GM21825 (cell line): ENCODE measurements at regions not wholly inside any gene's neighbourhood (a gene's known extent, or its start where the extent isn't known, plus 50 kb on each side); places are given as distances from the start of the nearest gene placed in this dataset.
"Not testable (repeated sequence)": the region's sequence is repeated elsewhere in the genome, so short reads cannot be mapped to it uniquely, and the experiment has no call there.

Experiments
- ATAC-seq: cut with Tn5 transposase; IDR thresholded peaks from one replicate; pipeline ENCODE4 v1.9.1; 2021; ENCODE audit warnings: mild to moderate bottlenecking, moderate library complexity; ENCODE audit not compliant: unreplicated experiment

DNA sequence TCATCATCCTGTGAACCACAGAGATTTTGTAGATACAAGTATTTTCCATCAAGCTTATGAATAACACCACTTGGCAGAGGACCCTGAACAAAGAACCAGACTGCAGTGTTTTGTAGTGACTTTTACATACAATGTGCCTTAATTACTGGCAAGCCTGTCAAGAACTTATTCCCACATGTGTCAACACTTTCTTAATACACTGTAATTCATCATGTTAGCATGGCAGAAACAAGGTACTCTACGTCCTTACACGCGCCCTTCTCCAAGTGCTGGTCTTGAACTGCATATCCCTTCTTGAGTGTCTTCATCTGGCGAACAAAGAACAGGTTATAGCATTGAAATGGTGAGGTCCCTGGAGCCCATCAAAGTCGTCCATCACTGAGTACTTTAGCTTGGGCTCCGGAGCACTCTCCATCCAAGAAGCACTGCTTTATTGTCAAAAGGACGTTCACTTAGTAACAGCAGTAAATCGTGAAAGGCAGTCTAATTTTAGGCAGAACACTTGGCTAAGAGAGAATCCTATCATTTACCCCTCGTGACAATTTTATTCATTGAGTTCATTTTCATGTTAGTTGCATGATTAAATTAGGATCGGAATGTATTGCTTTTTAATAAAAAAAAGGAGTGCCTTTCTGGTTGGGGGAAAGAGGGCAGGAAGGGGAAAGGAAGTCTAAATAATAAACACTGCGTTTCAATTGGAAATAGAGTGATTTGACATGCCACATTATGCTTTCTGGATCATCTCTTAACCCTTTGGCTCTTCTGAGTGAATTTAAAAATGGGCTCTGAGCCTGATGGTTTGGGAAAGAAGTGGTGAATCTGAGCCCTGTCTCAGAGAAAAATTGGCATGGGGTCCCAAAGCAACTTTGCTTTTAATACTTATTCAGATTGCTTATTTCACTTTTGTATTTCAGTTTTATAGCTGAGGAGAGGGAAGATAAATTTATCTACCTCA is 376.1 kb downstream of the DLEU7 start:
- ATAC-seq = no peak

DNA sequence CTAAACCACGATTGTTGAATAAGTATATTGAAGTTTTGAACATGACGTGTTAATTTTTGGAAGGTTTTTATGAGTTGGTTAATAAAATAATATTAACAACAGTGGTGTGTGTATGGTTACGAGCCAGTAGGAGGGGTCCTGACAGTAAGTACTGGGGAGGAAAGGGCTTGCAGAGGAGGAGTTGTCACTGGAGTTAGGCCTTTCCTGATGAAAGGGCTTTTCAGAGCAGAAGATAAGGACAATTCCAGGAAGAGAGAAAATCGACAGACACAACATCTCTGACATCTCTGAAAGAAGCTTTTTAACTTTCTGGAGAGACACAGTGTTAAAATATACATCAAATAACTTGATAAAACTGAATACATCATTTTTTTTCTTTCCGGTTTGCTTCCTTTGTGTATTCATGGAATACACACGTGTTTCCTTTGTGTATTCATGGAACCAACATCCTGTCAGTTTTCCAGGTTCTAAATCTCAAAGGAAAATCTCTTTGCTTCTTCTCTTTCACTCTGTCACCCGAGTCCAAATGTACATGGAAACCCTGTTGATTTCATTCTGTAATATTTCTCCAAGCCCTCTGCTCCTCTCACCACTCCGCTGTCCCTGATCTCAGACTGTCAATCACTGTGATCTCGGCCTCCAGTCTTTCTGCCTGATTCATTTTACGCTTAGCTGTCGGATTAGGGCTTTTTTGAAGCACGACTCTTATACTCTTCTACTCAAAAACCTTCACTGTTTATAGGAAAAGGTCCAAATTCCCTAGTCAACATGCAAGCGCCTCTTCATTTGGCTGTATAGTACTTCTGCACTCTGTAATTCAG is 374.4 kb downstream of the DLEU7 start:
- no peak for ATAC-seq

DNA sequence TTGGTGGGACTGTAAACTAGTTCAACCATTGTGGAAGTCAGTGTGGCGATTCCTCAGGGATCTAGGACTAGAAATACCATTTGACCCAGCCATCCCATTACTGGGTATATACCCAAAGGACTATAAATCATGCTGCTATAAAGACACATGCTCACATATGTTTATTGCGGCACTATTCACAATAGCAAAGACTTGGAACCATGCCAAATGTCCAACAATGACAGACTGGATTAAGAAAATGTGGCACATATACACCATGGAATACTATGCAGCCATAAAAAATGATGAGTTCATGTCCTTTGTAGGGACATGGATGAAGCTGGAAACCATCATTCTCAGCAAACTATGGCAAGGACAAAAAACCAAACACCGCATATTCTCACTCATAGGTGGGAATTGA is 370.4 kb downstream of the DLEU7 start:
- ATAC-seq = not testable (repeated sequence)

GRCh38 chr13:50474088-50474662 is 369.3 kb downstream of the DLEU7 start:
- ATAC-seq = no peak

GRCh38 chr13:50476577-50477285 is 366.8 kb downstream of the DLEU7 start:
- ATAC-seq = no peak

GRCh38 chr13:50481936-50482335 is 361.6 kb downstream of the DLEU7 start:
- ATAC-seq = no peak

- ATAC-seq = no peak
These were observed 360.1 kb downstream of the DLEU7 start for GRCh38 chr13:50483416-50483815.

DNA sequence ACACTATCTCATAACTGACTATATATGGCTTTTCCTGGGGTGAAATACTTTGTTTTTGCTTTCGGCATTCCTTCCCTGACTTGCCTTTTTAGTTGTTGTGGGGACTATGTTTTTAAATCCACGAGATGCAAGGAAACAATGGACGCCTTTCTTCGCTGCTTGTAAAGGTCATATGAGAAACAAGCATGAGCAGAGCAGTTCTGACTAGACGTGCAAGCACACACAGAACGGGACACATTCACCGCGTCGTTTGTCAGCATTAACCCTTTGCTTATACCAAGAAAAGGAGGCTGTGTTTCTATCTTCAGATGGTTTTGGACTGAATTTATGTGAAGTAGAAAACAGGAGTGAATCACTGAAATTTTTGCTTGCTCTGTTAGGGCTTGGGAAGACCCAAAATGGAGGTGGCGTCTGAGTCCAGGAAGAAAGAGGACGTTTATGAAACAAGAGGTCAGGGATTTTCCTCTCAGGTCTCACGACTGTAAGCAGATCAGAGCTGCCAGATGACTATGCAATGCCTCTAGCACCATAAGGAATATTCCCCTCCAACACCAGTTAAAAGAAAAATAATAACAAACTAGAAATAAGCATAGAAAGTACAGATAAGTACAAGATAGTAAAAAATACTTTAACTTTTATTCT is 358.9 kb downstream of the DLEU7 start:
- no peak for ATAC-seq

GRCh38 chr13:50485979-50486935 is 357.2 kb downstream of the DLEU7 start:
- ATAC-seq = no peak

- ATAC-seq = no peak
These were observed 349.8 kb downstream of the DLEU7 start for GRCh38 chr13:50493683-50494082.

DNA sequence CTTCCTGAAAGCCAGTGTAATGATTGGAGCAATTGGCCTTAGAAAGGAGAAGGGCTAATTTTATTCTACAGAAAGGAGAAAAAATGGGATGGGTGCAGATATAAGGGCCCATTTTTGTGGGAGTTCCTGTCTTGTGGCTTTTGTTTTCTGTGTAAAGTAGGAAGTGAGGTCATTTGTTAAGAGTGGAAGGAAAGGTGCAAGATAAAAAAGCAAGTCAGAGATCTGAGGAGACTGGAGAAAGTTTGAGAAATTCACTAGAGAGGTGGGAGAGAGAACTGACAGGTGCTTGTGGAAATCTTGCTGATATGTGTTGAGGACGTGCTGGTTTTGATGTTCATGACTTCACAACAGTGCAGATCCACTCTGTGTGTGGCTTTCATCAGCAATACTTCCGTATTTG is 349.4 kb downstream of the DLEU7 start:
- ATAC-seq = no peak

- ATAC-seq = not testable (repeated sequence)
These were observed 340.3 kb downstream of the DLEU7 start for GRCh38 chr13:50503212-50503611.

DNA sequence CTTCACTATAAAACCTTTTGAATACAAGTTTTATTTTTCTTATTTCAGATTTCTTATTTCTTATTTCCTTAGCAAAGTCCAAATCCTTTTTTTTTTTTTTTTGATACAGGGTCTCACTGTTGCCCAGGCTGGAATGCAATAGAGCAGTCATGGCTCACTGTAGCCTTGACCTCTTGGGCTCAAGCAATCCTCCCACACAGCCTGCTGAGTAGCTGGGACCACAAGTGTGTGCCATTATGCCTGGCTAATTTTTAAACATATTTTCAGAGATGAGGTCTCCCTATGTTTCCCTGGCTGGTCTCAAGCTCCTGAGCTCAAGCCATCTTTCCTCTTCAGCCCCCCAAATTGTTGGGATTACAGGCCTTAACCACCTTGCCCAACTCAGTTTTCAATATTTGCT is 334.3 kb downstream of the DLEU7 start:
- no peak for ATAC-seq

- no peak for ATAC-seq
These were observed 333.6 kb downstream of the DLEU7 start for GRCh38 chr13:50509771-50510441.

GRCh38 chr13:50510885-50511545 is 332.5 kb downstream of the DLEU7 start:
- ATAC-seq = not testable (repeated sequence)

DNA sequence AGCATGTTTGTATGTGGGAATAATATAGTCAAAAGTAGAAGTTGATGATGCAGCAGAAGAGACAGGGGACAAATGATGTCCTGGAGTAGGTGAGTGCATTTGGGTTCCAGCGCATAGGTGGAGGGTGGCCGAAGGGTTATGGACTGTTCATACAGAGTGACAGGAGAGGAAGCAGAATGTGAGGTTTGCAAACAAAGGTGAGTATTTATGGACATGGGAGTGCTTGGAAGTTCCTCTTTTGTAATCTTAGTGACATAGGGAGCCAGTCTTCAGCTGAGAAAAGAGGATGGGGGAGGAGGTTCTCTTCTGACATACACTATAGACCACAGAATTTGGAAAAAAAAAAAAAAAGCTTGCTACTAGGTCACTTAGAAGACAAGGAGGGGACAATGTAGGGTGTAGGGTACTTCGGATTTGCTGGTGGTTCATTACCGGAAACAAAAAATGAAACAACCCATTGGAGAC is 331.6 kb downstream of the DLEU7 start:
- ATAC-seq = peak; percentile 51

- ATAC-seq = peak; percentile 88
These were observed 330.8 kb downstream of the DLEU7 start for GRCh38 chr13:50512474-50513299.
